ENCODE measurements at regions not wholly inside any gene's neighbourhood (a gene's known extent, or its start where the extent isn't known, plus 50 kb on each side); places are given as distances from the start of the nearest gene placed in this dataset.

GRCh38 chr2:157155992-157156391 is 101.5 kb upstream of the GALNT5 start:
- H3K27ac ChIP-seq (ENCODE audit: low read depth, low read length) = no peak overlapping the region
- Mint-ChIP-seq H3K4me3 (ENCODE audit: unreplicated experiment) (no peak overlapping the region), H3K27ac (ENCODE audit: unreplicated experiment) (no peak overlapping the region), H3K9me3 (ENCODE audit: unreplicated experiment) (no peaks in the 10 kb centered on the region), H3K4me1 (ENCODE audit: low read depth, unreplicated experiment) (peaks cover 6% of the 10 kb centered on the region), H3K27me3 (ENCODE audit: low read depth, unreplicated experiment) (no peaks in the 10 kb centered on the region), H3K36me3 (ENCODE audit: low read depth, unreplicated experiment) (no peaks in the 10 kb centered on the region)
- H3K4me1 ChIP-seq (ENCODE audit: insufficient read depth, low read length) = no peaks in the 10 kb centered on the region
- no peak overlapping the region for H3K9ac ChIP-seq (ENCODE audit: low read length)
- no peaks in the 10 kb centered on the region for H3K36me3 ChIP-seq (ENCODE audit: insufficient read depth, low read length)
- H3K4me2 ChIP-seq (ENCODE audit: low read length) = no peak overlapping the region
- H3K4me3 ChIP-seq (ENCODE audit: insufficient read depth, low read depth, low read length) = no peak overlapping the region
- no peaks in the 10 kb centered on the region for H3K27me3 ChIP-seq (ENCODE audit: insufficient read depth, low read length)
- no peaks in the 10 kb centered on the region for H3K9me3 ChIP-seq (ENCODE audit: insufficient read depth, low read depth, low read length)
- H2AFZ ChIP-seq (ENCODE audit: low read depth, low read length) = no peak overlapping the region
- no peaks in the 10 kb centered on the region for H3K79me2 ChIP-seq (ENCODE audit: insufficient read depth, low read length)
- FAIRE-seq (no peak), DNase-seq (ENCODE audit: low read depth) (no peak)
- TF ChIP-seq EZH2 (IDR thresholded peaks at IDR 0.05; ENCODE audit: insufficient read depth, low read length) = no peak
- no peak for TF ChIP-seq CTCF (IDR thresholded peaks at IDR 0.05; ENCODE audit: insufficient read depth, low read depth, low read length)
- H4K20me1 ChIP-seq (ENCODE audit: insufficient read depth, low read length) = no peaks in the 10 kb centered on the region

- H4K20me1 ChIP-seq (ENCODE audit: insufficient read depth, low read length) = no peaks in the 10 kb centered on the region
- FAIRE-seq (peak; percentile 65), DNase-seq (ENCODE audit: low read depth) (peak; percentile 46)
- H3K79me2 ChIP-seq (ENCODE audit: insufficient read depth, low read length) = no peaks in the 10 kb centered on the region
- H3K9me3 Mint-ChIP-seq (ENCODE audit: unreplicated experiment) = no peaks in the 10 kb centered on the region
- no peak overlapping the region for H3K27ac Mint-ChIP-seq (ENCODE audit: unreplicated experiment)
- H3K4me2 ChIP-seq (ENCODE audit: low read length) = no peak overlapping the region
- H3K36me3 ChIP-seq (ENCODE audit: insufficient read depth, low read length) = no peaks in the 10 kb centered on the region
- H3K9me3 ChIP-seq (ENCODE audit: insufficient read depth, low read depth, low read length) = no peaks in the 10 kb centered on the region
- no peaks in the 10 kb centered on the region for H3K4me1 ChIP-seq (ENCODE audit: insufficient read depth, low read length)
- TF ChIP-seq EZH2 (IDR thresholded peaks at IDR 0.05; ENCODE audit: insufficient read depth, low read length) (no peak), CTCF (IDR thresholded peaks at IDR 0.05; ENCODE audit: insufficient read depth, low read depth, low read length) (no peak)
- no peaks in the 10 kb centered on the region for H3K27me3 Mint-ChIP-seq (ENCODE audit: low read depth, unreplicated experiment)
- H3K4me3 Mint-ChIP-seq (ENCODE audit: unreplicated experiment) = no peak overlapping the region
- no peak overlapping the region for H3K4me3 ChIP-seq (ENCODE audit: insufficient read depth, low read depth, low read length)
- H3K4me1 Mint-ChIP-seq (ENCODE audit: low read depth, unreplicated experiment) = peaks cover 6% of the 10 kb centered on the region
- H3K27me3 ChIP-seq (ENCODE audit: insufficient read depth, low read length) = no peaks in the 10 kb centered on the region
- no peak overlapping the region for H3K9ac ChIP-seq (ENCODE audit: low read length)
- no peak overlapping the region for H3K27ac ChIP-seq (ENCODE audit: low read depth, low read length)
- no peaks in the 10 kb centered on the region for H3K36me3 Mint-ChIP-seq (ENCODE audit: low read depth, unreplicated experiment)
- H2AFZ ChIP-seq (ENCODE audit: low read depth, low read length) = no peak overlapping the region
Observed at GRCh38 chr2:157158111-157158510, 99.4 kb upstream of the GALNT5 start.

- H3K4me1 Mint-ChIP-seq (ENCODE audit: low read depth, unreplicated experiment) = peaks cover 6% of the 10 kb centered on the region
- no peaks in the 10 kb centered on the region for H3K9me3 Mint-ChIP-seq (ENCODE audit: unreplicated experiment)
- no peaks in the 10 kb centered on the region for H3K36me3 Mint-ChIP-seq (ENCODE audit: low read depth, unreplicated experiment)
- H4K20me1 ChIP-seq (ENCODE audit: insufficient read depth, low read length) = no peaks in the 10 kb centered on the region
- no peak overlapping the region for H3K9ac ChIP-seq (ENCODE audit: low read length)
- no peak overlapping the region for H3K4me3 Mint-ChIP-seq (ENCODE audit: unreplicated experiment)
- DNase-seq (ENCODE audit: low read depth) = no peak
- no peak for FAIRE-seq
- no peak overlapping the region for H2AFZ ChIP-seq (ENCODE audit: low read depth, low read length)
- no peak overlapping the region for H3K4me3 ChIP-seq (ENCODE audit: insufficient read depth, low read depth, low read length)
- no peaks in the 10 kb centered on the region for H3K36me3 ChIP-seq (ENCODE audit: insufficient read depth, low read length)
- H3K27ac ChIP-seq (ENCODE audit: low read depth, low read length) = no peak overlapping the region
- H3K27me3 Mint-ChIP-seq (ENCODE audit: low read depth, unreplicated experiment) = no peaks in the 10 kb centered on the region
- no peaks in the 10 kb centered on the region for H3K27me3 ChIP-seq (ENCODE audit: insufficient read depth, low read length)
- no peaks in the 10 kb centered on the region for H3K9me3 ChIP-seq (ENCODE audit: insufficient read depth, low read depth, low read length)
- no peaks in the 10 kb centered on the region for H3K4me1 ChIP-seq (ENCODE audit: insufficient read depth, low read length)
- no peak overlapping the region for H3K4me2 ChIP-seq (ENCODE audit: low read length)
- no peaks in the 10 kb centered on the region for H3K79me2 ChIP-seq (ENCODE audit: insufficient read depth, low read length)
- no peak overlapping the region for H3K27ac Mint-ChIP-seq (ENCODE audit: unreplicated experiment)
- no peak for TF ChIP-seq EZH2 (IDR thresholded peaks at IDR 0.05; ENCODE audit: insufficient read depth, low read length)
- TF ChIP-seq CTCF (IDR thresholded peaks at IDR 0.05; ENCODE audit: insufficient read depth, low read depth, low read length) = no peak
Observed at GRCh38 chr2:157159221-157159934, 98.1 kb upstream of the GALNT5 start.

Data from astrocyte (in vitro differentiated cells and primary cell).